AG08395 (cell line): ENCODE measurements at regions not wholly inside any gene's neighbourhood (a gene's known extent, or its start where the extent isn't known, plus 50 kb on each side); places are given as distances from the start of the nearest gene placed in this dataset.
"Not testable (repeated sequence)": the region's sequence is repeated elsewhere in the genome, so short reads cannot be mapped to it uniquely, and the experiment has no call there.

Experiments used
- DNase-seq: peaks from one replicate; pipeline ENCODE4 v3.0.0; 2012; ENCODE audit warnings: mixed read lengths, low spot score

DNA sequence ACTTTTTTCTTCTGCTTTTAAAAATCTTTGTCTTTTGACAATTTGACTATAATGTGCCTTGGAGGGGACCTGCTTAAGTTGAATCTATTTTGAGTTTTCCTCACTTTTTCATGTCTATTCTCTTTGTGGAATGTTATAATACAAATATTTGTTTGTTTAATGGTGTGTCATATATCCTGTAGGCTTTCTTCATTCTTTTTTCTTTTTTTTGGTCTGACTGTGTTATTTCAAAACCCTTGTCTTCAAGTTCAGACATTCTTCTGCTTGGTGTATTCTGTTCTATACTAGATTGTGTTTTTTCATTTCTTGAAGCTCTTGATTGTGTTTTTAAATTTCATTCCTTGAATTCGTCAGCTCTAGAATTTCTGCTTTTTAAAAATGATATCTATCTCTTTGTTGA lies 228.2 kb downstream of the STK31 start:
- no peak for DNase-seq

DNA sequence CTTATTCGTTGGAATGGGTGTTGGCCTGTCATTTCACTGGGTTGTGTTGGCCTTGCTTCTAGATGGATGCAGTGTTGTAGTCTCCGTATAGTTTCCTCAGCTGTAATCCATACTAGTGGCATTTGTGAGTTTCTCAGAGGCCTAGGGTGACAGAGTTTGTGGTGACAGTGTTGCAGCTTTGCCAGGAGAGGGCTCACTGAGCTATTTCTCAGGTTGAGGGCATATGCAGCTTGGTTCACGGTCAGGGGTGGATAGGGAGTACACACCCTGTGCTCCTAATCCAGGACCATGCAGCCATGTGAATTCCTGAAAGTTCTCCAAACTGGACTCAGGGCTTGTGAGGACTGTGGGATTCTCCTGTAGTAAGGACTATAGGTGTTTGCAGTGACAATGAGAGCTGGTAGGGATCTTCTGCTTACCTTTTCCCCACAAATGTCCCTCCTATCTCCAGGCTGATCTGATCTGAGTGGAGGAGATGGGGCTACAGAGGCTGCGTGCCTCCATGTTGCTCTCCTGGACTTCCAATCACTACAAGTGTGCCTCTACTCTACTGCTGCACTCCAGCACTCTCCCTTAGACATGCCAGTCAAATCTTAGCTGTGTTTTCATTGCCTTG lies 229.0 kb downstream of the STK31 start:
- DNase-seq = peak; percentile 46

DNA sequence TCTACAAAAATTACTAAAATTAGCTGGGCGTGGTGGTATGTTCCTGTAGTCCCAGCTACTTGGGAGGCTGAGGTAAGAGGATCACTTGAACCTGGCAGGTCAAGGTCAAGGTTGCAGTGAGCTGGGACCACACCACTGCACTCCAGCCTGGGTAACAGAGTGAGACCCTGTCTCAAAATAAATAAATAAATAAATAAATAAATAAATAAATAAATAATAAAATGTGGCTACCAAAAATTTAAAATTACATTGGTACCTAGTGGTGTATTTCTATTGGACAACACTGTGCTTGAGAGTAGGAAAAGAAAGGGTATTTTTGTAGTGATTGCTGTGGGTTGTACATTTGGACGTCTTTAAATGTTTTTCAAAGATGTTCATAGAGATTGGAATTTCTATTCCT lies 229.7 kb downstream of the STK31 start:
- DNase-seq = not testable (repeated sequence)

DNA sequence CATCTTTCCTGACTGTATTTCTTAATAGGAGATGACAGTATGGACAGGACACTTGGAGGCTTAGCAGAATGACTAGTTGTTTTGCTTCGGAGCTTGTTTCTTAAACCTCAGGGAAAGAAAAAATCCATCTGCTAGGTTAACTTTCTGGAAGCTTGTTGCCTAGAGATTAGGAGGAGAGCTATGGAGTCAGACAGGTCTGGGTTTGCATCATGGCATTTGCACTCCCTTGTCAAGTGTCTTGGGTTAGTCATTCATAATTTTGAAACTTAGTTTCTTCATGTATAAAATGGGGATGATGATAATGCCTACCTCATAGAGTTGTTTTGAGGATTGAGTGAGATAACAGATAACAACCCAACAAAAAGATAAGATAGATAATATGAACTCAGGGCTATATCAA lies 231.5 kb downstream of the STK31 start:
- DNase-seq = no peak

DNA sequence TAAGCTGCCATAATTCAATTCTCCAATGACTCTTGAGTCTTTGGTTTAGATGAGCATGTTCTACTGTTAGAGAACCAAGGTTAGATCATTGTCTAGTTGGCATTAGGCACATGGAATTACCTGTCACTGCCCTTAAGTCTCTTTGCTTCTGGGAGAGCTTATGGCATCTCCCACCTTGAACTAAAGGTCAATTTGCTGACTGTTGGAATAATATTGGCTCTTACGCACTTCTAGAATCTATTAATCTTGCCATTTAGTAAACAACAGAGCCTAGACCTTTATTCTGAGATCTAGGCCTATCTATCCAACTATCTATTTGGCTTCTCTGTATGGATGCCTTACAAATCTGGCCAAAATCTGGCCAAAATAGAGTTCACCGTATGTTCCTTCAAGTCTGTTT lies 232.0 kb downstream of the STK31 start:
- DNase-seq = no peak

DNA sequence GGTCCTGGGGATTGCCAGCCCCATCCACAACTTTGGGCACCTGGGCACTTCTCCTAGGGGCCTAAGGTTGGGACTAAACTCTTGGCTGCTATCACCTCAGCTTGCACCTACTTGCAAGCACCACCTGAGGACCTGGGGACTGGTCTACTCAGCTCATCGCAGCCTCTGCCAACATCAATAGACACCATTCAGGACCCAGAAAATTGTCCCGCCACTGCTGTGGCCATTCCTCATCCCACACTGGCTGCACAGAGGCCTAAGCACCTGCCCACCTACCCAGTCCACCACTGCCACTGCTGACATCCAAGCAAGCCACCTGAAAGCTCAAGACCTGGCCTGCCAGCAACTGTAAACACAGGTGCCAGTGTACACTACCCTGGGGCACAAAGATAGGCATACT lies 234.1 kb downstream of the STK31 start:
- no peak for DNase-seq

DNA sequence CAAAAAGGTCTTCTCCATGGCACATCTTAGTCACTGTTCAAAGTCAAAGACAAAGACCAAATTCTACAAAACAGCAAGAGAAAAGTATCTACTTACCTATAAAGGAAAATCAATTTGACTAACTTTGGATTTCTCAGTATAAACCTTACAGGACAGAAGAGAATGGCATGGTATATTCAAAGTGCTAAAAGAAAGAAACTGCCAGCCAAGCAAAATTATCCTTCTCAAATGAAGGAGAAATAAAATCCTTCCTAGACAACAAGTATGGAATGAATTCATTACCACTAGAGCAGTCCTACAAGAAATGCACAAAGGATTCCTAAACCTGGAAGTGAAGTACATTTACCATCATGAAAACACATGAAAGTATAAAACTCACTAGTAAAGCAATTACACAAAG lies 235.5 kb downstream of the STK31 start:
- DNase-seq = no peak

DNA sequence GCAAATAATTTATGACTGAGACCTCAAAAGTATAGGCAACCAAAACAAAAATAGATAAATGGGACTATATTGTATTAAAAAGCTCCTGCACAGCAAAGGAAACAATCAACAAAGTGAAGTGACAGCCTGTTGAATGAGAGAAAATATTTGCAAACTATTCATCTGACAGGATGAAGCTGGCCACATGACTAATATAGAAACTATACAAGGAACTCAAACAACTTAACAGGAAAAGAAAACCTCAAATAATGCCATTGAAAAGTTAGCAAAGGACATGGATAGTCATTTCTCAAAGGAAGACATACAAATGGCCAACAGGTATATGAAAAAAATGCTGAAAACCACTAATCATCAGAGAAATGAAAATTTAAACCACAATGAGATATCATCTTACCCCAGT lies 245.1 kb downstream of the STK31 start:
- no peak for DNase-seq

DNA sequence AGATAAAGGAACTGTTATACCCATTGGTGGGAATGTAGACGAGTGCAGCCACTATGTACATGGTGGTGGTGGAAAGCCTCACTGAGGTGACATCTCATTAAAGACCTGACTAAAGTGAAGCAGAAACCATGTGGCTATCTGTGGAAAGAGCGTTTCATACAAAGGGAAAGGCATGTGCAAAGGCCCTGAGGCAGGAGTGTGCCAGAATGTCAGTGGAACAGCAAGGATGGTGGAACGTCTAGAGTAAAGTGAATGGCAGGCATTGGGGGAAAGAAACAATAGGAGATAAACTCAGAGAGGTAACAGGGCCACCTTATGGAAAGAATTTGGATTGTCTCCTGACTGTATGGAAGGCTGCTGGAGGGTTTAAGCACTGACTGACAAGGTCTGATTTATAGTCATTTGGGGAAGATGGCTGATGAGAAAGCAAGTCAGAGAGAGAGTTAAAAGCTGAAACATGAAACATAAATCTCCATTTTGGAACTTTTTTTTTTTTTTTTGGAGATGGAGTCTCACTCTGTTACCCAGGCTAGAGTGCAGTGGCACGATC lies 245.7 kb downstream of the STK31 start:
- DNase-seq = no peak

DNA sequence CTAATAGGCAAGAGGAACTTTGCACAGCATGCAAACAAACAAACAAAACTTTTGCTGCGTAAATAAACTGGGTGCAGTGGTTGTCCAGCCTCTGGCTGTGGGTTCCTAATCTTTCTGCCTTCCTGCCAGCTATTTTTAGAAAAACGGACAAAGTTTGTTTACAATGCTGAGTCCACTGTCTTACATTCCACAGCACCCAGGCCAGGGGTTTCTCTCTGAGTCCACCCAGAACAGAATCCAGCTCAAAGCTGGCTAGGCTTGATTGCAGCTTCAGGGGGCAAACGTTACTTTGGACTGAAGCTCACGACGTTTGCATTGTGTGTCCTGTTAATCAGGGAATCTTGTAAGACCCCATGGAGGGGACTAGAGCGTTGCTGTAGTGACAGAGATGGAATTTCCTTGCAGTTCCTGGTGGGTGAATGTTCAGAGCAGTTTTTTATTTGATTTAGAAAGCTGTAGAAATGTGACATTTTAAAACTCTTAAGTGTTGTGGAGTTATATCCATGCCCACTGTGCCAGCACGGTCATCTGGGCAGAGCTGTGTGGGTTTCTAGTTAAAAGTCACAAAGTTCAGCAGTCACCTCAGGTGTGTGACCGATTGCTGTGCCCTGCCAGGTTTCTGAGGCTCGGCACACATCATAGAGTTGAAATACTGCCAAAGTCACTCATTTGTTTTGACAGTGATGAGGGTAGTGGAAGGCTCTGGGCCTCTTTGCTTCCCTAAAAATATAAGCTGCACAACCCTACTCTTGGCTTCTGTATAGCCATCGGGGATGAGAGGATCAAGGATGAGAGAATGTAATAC lies 247.0 kb downstream of the STK31 start:
- DNase-seq = no peak

DNA sequence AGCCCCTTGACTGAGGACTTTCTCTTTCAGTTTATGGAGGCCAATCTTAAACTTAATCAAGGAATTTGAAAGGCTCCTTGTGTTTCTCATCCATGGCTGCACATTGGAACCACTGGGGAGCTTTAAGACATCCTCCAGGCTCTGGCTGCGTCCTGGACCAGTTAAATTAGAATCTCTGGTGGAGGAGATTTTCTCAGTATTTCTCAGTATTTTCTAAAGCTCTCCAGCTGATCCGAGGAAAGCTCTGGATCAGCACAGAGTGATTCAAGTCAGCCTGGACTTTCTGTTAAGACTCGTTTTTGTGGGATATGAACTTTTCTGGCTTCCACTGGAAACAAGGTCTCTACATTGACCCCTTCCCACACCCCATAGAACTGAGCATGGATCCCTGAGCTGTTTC lies 249.8 kb downstream of the STK31 start:
- DNase-seq = no peak

DNA sequence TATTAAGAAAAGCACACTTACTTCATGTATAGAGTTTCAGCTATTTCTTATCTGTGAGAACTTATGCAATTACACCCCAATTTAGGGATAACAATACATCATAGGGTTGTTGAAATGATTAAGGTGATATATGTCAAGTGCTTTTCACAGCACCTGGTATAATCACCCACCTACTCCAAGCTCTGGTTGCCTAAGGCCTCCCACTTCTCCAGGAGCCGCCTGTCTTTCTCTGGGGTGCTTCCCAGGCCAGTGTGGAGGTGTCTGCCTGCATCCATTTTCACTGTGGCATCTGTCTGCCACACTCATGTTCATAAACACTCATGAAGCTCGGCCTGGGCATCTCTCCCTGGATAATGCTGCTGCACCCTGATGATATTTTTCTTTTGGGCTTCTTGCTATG lies 250.3 kb downstream of the STK31 start:
- DNase-seq = no peak

DNA sequence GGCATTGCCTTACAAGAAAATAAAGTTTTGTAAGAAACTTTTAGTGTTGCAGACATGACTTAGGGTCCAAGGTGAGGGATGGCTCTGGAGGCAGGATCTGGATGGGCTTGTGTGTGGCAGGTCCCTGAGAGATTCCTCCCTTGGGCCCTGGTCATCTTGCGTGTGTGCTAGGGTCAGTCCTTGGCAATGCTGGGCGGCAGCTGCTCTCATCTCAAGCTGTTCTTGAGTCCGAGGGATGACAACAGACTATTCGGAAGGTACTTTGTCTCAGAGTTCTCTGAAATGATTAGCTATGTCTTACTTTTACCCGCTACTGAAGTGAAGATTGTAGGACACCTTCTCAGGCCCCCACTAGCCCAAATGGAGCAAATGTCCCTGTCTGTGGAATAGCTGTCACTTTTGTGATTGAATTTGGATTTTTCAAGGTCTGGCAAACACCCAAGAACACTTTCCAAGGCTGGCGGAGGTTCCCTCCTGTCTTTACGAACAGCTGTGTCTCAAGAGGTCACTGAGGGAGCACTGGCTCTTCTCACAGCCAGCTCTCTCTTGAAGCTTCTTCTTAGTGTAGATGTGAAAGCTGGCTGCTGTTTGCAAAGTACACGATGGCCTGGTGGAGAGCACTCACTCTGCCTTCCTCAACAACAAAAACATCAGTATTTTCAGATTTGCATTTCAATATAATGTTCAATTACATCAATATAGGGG lies 253.6 kb downstream of the STK31 start:
- DNase-seq = no peak

DNA sequence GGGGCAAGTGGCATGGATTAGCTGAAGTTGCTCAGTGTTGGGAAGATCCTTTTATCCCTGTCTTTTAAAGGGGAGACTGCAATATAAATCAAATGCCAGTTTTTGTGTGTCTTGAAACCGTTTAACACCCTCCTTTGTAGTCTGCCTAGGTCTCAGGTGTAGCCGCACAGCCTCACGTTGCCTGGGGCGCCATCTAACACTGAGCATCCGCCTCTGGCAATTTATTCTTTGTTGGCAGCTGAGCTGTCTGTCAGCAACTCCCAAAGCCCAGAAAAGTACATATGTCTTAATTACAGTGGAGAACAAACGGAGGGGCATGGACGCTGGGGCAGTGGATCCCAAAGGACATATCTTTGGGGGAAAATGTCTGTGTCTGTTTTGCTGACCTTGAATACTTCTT lies 254.7 kb downstream of the STK31 start:
- no peak for DNase-seq

DNA sequence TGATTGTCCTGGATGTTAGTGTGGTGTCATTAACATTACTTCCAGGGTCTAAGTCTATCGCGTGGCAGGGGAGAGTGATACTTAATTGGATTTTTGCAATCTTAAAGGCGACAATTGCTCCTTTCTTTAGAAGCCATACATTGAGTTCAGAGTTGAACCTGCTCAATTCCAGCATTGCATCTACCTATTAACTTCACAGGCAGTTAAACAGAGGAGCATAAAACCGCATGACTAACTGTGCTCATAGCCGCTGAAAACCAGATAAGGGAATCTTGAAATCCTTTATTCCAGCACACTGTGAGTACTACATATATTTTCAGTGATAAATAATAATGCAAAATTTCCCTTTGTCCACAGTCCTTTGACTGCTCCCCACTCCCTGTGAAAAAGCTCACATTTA lies 255.3 kb downstream of the STK31 start:
- no peak for DNase-seq

DNA sequence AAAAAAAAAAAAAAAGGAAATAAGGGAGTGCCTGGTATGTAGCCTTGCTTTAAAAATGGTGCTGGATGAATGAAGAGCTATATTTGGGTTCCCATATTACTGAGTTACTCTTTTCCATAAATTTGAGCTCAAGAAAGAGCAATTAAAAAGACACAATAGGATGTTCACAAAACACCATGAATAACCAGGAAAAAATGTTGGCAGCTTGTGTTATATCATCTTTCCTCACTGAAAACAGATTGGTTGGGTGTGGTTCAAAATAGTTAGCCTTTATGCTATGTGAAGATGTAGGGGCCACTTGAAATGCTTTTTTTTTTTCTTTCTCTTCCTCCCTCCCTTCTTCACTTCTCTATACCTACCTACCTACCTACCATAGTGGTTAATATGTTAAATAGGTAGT lies 256.9 kb downstream of the STK31 start:
- DNase-seq = peak; percentile 15

DNA sequence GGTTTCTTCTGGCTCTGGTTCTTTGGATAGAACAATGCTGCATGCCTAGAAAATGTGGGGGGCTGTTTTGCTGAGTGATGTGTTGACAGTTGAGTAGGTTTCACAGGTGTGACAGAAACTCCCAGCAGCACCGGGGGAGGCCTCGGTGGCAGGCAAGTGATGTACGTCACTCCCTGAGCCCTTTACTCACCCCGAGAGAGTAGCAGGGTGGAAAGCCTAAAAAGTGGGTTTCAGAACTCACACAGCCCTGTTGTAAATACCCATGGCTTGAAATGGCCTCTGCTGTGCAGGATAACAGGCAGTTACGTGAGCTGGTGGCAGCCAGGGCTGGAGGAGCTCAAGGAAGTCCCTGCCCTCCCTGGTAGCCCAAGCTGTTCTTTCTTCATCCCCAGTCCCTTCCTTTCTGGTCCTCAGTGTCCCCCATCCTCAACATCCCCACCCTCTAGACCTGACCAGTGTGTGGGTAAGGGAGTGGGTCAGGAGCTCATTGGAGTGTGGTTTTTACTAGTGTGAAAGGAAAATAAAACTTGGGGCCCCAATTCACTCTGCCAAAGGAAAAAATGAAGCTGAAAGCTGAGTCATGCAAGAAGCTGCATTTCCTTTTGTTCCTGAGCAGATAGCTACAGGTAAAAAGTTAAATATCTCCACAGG lies 258.1 kb downstream of the STK31 start:
- no peak for DNase-seq

DNA sequence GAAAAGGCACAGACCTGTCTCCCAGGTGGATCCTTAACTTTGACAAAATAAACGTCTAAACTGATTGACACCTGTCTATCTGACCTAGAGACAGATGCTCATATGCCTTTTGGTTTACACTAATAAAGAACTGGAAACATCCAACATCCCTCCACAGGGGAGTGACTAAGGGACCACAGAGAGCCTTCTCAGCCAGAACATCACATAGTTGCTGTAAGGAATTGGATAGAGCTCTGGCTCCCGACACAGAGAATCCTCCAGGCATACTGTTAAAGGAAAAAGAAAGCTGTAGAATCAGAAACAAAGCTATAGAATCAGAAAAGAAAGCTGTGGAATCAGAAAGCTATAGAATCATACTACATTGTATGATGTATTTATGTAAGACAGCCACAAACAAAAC lies 258.8 kb downstream of the STK31 start:
- DNase-seq = no peak

DNA sequence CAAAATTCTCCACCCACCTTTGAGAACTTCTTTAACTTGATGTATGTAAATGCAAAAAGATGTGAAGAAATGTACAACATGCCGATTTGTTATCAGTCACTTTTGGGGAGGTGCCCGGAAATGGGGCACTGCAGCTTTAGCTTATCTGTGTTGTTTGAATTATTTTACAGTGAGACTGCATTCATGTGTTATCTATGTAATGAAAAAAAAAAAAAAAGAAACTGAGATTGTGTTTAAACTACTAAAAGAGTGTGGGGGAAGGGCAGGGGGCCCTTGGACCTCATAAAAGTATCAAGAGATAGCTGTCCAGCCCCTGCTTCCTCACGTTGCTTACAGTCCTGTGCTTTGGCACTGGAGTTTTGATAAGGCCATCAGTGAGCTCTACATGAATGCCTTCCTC lies 259.4 kb downstream of the STK31 start:
- DNase-seq = no peak

DNA sequence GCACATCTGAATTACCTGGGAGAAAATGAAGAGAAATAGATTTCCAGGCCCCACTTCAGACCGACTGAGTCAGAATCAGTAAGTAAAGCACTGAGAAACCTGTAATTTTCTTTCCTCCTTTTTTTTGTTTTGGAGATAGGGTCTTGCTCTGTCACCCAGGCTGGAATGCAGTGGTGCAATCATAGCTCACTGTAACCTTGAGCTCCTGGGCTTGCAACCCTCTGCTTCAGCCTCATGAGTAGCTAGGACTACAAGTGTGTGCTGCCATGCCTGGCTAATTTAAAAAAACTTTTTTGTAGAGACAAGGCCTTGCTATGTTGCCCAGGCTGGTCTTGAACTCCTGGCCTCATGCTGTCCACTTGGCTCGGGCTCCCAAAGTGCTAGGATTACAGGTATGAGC lies 260.2 kb downstream of the STK31 start:
- no peak for DNase-seq

DNA sequence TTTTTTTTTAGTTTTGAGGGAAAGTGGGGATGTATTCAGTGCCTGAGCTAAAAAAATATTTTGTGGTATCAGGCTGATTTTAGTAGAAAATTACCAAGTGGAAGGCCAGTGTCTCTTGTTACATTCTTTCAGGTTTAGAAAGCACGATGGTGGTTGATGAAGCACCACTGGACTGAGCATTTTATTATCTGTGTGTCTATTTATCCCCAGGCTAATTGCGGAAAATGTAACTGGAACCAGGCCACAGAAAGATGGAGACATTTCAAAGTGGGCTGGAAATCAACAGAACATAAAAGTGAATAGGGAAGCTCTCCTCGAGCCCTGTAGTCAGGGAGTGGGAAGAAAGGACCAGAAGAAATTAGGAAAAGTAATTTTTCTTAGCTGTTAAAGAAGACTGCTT lies 261.0 kb downstream of the STK31 start:
- peak; percentile 12 for DNase-seq

DNA sequence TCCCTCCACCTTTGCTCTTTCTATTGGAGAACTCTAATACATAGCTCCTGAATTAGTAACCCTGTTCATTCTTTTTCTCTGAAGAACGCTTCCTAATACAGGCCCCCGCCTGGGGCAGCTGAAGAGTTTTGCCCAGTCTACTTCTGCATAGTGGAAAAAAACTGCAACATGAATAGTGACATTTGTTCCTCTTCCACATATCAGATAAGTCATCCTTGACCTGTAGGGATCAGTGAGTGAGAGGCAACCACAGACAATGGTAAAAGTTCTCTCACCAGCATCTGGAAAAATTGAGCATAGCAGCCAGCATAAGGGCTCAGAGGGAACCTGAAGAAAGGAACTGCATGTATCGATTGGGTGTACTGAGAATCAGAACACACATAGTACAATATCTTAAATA lies 262.0 kb downstream of the STK31 start:
- DNase-seq = no peak

DNA sequence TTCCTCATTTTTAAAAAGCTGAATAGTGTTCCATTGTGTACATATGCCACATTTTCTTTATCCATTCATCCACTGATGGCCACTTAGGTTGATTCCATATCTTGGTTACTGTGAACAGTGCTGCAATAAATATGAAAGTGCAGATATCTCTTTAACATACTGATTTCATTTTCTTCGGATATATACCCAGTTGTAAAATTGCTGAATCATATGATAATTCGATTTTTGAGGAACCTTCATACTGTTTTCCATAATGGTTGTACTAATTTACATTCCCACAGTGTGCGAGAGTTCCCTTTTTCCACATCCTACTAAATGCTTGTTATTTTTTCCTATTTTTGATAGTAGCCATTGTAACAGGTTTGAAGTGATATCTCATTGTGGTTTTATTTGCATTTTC lies 263.2 kb downstream of the STK31 start:
- no peak for DNase-seq
